ENCODE measurements at regions not wholly inside any gene's neighbourhood (a gene's known extent, or its start where the extent isn't known, plus 50 kb on each side); places are given as distances from the start of the nearest gene placed in this dataset.

DNA sequence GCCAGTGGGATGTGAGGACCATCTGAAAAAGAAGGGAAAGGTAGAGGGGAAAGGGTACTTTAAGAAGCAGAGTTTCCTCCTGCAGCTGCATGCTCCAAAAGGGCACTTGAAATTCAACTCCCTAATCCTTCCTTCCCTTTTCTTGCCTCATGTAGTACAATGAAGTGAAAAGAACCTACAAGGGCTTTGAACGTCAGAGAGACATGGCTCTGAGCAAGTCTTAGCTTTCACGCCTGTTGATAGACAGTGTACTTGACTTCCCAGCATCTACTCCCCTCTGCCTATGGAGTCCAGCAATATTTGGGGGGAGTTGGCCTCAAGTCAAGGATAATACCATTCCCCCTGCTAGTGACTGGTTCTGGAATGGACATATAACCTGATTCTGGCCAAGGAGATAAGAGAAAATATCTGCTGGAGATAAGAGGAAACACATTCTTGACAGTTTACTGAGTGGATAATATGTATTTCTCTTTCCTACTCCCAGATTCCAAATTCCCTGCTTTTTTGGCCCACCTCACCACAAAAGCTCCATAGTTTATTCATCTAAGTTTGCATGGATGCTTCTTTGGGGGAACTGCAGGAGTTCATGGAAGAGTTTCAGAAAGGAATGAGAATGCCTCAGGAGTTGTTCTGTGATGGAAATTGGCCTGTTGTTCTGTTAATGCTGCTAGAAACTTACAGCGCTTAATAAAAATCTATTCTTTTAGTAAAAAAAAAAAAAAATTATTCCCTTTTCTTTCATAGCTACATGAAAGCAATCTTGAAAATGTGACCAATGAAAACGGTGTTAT is 193.0 kb upstream of the TPM1 start:
- H3K27me3 ChIP-seq = no peaks in the 10 kb centered on the region
- peak overlapping the region in 1 of 5 donors; percentile 74 for H3K27ac ChIP-seq
- peaks cover 0 to 14% (median 2%) of the 10 kb centered on the region in 4 donors for H3K36me3 ChIP-seq
- H3K4me3 ChIP-seq = no peak overlapping the region
- peaks cover 4 to 40% (median 26%) of the 10 kb centered on the region in 4 donors for H3K4me1 ChIP-seq
- H3K9me3 ChIP-seq = no peaks in the 10 kb centered on the region
- TF ChIP-seq EP300 (IDR thresholded peaks at IDR 0.05) = no peak
- TF ChIP-seq, protein P1, sequence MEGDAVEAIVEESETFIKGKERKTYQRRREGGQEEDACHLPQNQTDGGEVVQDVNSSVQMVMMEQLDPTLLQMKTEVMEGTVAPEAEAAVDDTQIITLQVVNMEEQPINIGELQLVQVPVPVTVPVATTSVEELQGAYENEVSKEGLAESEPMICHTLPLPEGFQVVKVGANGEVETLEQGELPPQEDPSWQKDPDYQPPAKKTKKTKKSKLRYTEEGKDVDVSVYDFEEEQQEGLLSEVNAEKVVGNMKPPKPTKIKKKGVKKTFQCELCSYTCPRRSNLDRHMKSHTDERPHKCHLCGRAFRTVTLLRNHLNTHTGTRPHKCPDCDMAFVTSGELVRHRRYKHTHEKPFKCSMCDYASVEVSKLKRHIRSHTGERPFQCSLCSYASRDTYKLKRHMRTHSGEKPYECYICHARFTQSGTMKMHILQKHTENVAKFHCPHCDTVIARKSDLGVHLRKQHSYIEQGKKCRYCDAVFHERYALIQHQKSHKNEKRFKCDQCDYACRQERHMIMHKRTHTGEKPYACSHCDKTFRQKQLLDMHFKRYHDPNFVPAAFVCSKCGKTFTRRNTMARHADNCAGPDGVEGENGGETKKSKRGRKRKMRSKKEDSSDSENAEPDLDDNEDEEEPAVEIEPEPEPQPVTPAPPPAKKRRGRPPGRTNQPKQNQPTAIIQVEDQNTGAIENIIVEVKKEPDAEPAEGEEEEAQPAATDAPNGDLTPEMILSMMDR (IDR thresholded peaks at IDR 0.05) = no peak
- TF ChIP-seq POLR2AphosphoS5 (IDR thresholded peaks at IDR 0.05) = no peak
- TF ChIP-seq POLR2A (IDR thresholded peaks at IDR 0.05) = no peak
- 73 to 85% (median 79%) methylated on average over 4 of the region's 4 CpGs for WGBS, 5 donors
- intact Hi-C loops (cut with DNase I; ENCODE audit: low total_unique reads) = loop anchor here (10.0 kb wide), 1 partner anchor 255 kb away; no protein-coding TSS in a partner anchor
- no peak for DNase-seq

GRCh38 chr15:62850318-62850717 is 192.2 kb upstream of the TPM1 start:
- H3K36me3 ChIP-seq = peaks cover 0 to 6% (median 0%) of the 10 kb centered on the region in 4 donors
- no peaks in the 10 kb centered on the region for H3K27me3 ChIP-seq
- no peak overlapping the region for H3K4me3 ChIP-seq
- WGBS, 5 donors = 37 to 74% (median 55%) methylated on average over 9 of the region's 9 CpGs
- intact Hi-C loops (cut with DNase I; ENCODE audit: low total_unique reads) = no loop called here
- no peak for TF ChIP-seq POLR2AphosphoS5 (IDR thresholded peaks at IDR 0.05)
- TF ChIP-seq, protein P1 (IDR thresholded peaks at IDR 0.05) = no peak
- TF ChIP-seq POLR2A (IDR thresholded peaks at IDR 0.05) = no peak
- no peak for TF ChIP-seq EP300 (IDR thresholded peaks at IDR 0.05)
- peak overlapping the region in 1 of 5 donors; percentile 15 for H3K27ac ChIP-seq
- no peaks in the 10 kb centered on the region for H3K9me3 ChIP-seq
- DNase-seq = peak in 1 of 2 donors; percentile 76
- peaks cover 4 to 34% (median 23%) of the 10 kb centered on the region in 4 donors for H3K4me1 ChIP-seq

GRCh38 chr15:62850791-62851291 is 191.7 kb upstream of the TPM1 start:
- Histone ChIP-seq H3K9me3 (no peaks in the 10 kb centered on the region), H3K36me3 (peaks cover 0 to under 1% (median 0%) of the 10 kb centered on the region in 4 donors), H3K27ac (peak overlapping the region in 1 of 5 donors; percentile 36), H3K4me1 (peaks cover 0 to 29% (median 20%) of the 10 kb centered on the region in 4 donors), H3K27me3 (no peaks in the 10 kb centered on the region), H3K4me3 (no peak overlapping the region)
- 77 to 94% (median 87%) methylated on average over 9 of the region's 9 CpGs for WGBS, 5 donors
- intact Hi-C loops (cut with DNase I; ENCODE audit: low total_unique reads) = no loop called here
- TF ChIP-seq, protein P1 (IDR thresholded peaks at IDR 0.05) = no peak
- TF ChIP-seq POLR2A (IDR thresholded peaks at IDR 0.05) (no peak), POLR2AphosphoS5 (IDR thresholded peaks at IDR 0.05) (no peak), EP300 (IDR thresholded peaks at IDR 0.05) (no peak)
- DNase-seq = no peak

GRCh38 chr15:62853114-62853840 is 189.3 kb upstream of the TPM1 start:
- Histone ChIP-seq H3K4me3 (no peak overlapping the region), H3K27ac (no peak overlapping the region), H3K9me3 (no peaks in the 10 kb centered on the region), H3K36me3 (no peaks in the 10 kb centered on the region), H3K4me1 (peaks cover 0 to 36% (median 24%) of the 10 kb centered on the region in 4 donors), H3K27me3 (no peaks in the 10 kb centered on the region)
- intact Hi-C loops (cut with DNase I; ENCODE audit: low total_unique reads) = no loop called here
- WGBS, 5 donors = 65 to 82% (median 72%) methylated on average over 5 of the region's 5 CpGs
- no peak for TF ChIP-seq EP300 (IDR thresholded peaks at IDR 0.05)
- TF ChIP-seq, protein P1 (IDR thresholded peaks at IDR 0.05) = no peak
- DNase-seq = no peak
